C4-2B (cell line): ENCODE measurements at regions not wholly inside any gene's neighbourhood (a gene's known extent, or its start where the extent isn't known, plus 50 kb on each side); places are given as distances from the start of the nearest gene placed in this dataset.

ENCODE experiments used
- CTCF ChIP-seq: fragments of 450-650 bp; conservative IDR thresholded peaks from 2 replicates; pipeline ENCODE4 v1.5.1; 2017; ENCODE audit warnings: mild to moderate bottlenecking
- ZFX ChIP-seq: fragments of 450-650 bp; IDR thresholded peaks from 2 replicates; pipeline ENCODE4 v1.6.1; 2017

- no peak; the same call in 1 of the 2 replicates for TF ChIP-seq CTCF
- TF ChIP-seq ZFX = no peak
Observed at GRCh38 chr14:26138764-26139445, 458.9 kb downstream of the NOVA1 start.
